ENCODE measurements at regions not wholly inside any gene's neighbourhood (a gene's known extent, or its start where the extent isn't known, plus 50 kb on each side); places are given as distances from the start of the nearest gene placed in this dataset.
"Not testable (repeated sequence)": the region's sequence is repeated elsewhere in the genome, so short reads cannot be mapped to it uniquely, and the experiment has no call there.

- DNase-seq (ENCODE audit: low read depth in 2 of 2, low spot score in 1 of 2) = no peak
Measured at GRCh38 chr1:29630756-29631155, 394.4 kb downstream of the PTPRU start.

- no peak for DNase-seq (ENCODE audit: low read depth in 2 of 2, low spot score in 1 of 2)
Measured at GRCh38 chr1:29629814-29630516, 393.6 kb downstream of the PTPRU start.

DNA sequence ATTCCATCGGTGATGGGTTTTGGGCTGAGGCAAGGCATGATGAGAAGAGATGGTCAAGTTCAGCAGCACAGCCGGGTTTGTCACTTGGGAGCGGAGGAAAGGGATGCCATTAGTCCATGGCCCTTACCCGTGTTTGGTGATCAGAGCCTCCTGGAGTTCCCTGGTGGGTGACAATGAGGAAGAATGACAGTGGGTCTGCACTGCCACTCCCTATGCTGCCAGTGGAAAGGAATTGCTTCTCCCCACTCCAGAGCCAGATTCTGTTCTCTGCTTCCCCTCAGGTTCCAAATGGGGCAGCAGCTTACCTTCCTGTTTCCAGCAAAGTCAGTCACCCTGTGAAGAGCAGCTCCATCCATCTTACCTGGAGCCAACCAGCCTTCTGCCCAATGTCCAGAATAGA, 393.1 kb downstream of the PTPRU start:
- DNase-seq (ENCODE audit: low read depth in 2 of 2, low spot score in 1 of 2) = no peak

GRCh38 chr1:29628190-29628589, 391.9 kb downstream of the PTPRU start:
- no peak for DNase-seq (ENCODE audit: low read depth in 2 of 2, low spot score in 1 of 2)

DNA sequence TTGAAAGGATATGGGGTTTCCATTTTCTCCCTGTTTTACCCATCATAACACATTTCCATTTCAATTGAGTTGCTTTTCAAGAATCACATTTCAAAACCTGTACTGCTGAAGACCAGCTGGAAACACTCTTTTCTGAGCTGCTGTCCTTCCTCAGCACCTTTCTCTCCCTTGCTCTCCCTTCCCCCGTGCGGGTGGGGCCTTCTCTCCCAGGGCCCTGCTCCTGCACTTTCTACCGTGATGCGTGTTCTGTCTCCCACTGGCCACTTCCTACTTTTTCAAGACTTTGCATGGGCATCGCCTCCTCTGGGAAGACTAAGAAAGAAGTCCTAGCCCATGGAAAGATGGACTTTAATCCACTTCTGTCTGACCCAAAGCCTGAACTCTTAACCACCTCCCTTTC, 390.4 kb downstream of the PTPRU start:
- no peak for DNase-seq (ENCODE audit: low read depth in 2 of 2, low spot score in 1 of 2)

DNA sequence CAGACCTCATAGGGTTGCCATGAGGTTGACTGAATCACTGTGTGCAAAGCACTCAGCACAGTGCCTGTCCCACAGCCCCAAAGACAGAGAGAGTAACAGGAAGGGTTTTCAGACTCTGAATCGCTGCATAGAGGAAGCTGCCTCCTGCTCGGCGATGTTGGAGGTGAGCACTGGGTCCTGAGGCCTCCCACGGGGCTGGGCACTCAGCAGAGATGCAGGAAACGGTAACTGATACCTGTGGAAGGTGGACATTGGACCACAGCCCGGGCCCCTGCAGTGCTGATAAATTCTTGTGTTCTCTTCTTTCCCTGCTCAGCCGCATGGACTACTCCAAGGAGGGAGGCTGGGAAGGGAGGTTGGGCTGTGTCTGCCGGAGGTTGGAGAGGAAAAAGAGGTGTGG, 389.7 kb downstream of the PTPRU start:
- DNase-seq (ENCODE audit: low read depth in 2 of 2, low spot score in 1 of 2) = no peak

DNA sequence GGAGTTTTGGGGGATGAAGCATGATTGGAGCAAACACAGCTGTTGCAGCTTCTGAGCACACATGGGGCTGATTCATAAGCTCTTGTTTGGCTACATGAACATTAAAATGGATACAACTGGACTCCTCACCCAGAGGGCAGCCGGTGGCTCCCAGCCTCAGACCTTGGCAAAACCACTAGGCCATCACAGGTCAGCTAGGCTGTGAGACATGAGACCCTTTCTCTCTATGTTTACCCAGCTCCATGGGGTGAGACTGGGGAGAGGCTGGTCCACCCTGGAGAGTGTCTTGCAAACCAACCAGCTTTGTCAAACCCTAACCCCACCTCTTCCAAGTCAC, 388.7 kb downstream of the PTPRU start:
- no peak for DNase-seq (ENCODE audit: low read depth in 2 of 2, low spot score in 1 of 2)

- DNase-seq (ENCODE audit: low read depth in 2 of 2, low spot score in 1 of 2) = no peak
Measured at GRCh38 chr1:29624320-29625083, 388.2 kb downstream of the PTPRU start.

- DNase-seq (ENCODE audit: low read depth in 2 of 2, low spot score in 1 of 2) = no peak
Measured at GRCh38 chr1:29623501-29623900, 387.2 kb downstream of the PTPRU start.

GRCh38 chr1:29621826-29622435, 385.6 kb downstream of the PTPRU start:
- DNase-seq (ENCODE audit: low read depth in 2 of 2, low spot score in 1 of 2) = no peak

GRCh38 chr1:29620631-29621030, 384.3 kb downstream of the PTPRU start:
- DNase-seq (ENCODE audit: low read depth in 2 of 2, low spot score in 1 of 2) = no peak

DNA sequence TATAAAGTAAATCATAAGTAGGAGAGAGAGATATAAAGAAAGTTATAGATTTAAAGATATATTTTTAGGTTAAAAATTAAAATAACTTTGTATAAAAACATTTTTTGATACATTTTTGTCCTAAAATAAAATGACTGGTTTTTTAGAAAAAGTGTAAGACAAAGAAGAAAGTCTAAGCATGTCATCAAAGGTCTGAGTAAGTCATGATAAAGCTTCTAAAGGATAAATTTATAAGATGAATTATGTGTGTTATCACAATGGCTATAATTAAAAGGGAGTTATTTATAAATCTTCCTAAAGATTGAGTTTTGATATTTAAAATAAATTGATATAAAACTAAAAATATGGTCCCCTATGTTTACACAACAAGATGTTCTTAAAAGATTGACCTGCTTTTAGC, 370.9 kb downstream of the PTPRU start:
- DNase-seq (ENCODE audit: low read depth in 2 of 2, low spot score in 1 of 2) = no peak

GRCh38 chr1:29604796-29605195, 368.5 kb downstream of the PTPRU start:
- DNase-seq (ENCODE audit: low read depth in 2 of 2, low spot score in 1 of 2) = not testable (repeated sequence)

- no peak for DNase-seq (ENCODE audit: low read depth in 2 of 2, low spot score in 1 of 2)
Measured at GRCh38 chr1:29603622-29604021, 367.3 kb downstream of the PTPRU start.

GRCh38 chr1:29602203-29602602, 365.9 kb downstream of the PTPRU start:
- no peak for DNase-seq (ENCODE audit: low read depth in 2 of 2, low spot score in 1 of 2)

- no peak for DNase-seq (ENCODE audit: low read depth in 2 of 2, low spot score in 1 of 2)
Measured at GRCh38 chr1:29601021-29601420, 364.7 kb downstream of the PTPRU start.

DNA sequence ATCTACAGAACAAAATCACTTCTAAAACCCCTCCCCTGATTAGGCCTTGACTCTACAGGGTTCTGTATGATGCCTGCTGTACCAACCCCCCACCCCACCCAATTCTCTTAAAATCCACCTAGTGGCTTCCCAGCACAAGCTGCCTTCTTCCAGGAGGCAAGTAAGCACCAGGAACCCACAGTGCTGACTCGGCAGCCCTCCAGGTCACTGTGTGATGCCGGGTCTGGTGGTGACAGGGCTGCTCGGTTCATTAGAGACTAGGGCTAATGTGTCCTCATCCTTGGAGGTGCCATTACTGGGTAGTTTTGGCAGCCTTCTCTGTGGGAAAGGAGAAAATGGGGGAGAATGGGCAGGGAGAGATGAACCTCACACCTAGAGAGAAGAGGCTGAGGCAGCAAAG, 363.5 kb downstream of the PTPRU start:
- no peak for DNase-seq (ENCODE audit: low read depth in 2 of 2, low spot score in 1 of 2)

DNA sequence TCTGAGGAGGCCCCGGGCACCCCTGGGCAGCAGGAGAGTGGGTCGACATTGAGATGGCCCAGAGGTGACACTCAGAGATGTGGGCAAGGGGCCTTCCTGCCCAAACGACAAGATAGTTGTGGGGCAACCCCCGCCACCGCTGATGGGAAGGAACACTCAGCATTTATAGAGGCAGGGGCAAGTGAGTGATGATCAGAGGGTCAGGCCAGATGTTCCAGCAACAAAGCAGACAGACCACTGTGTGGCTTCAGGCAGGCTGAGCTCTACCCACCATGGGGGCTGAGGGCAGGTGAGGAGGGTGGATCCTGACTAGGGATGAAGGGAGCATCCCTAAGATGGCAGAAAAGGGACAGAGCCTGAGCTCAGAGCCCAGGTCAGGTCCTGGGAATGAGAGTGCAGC, 362.7 kb downstream of the PTPRU start:
- no peak for DNase-seq (ENCODE audit: low read depth in 2 of 2, low spot score in 1 of 2)

GRCh38 chr1:29597861-29598260, 361.5 kb downstream of the PTPRU start:
- no peak for DNase-seq (ENCODE audit: low read depth in 2 of 2, low spot score in 1 of 2)

DNA sequence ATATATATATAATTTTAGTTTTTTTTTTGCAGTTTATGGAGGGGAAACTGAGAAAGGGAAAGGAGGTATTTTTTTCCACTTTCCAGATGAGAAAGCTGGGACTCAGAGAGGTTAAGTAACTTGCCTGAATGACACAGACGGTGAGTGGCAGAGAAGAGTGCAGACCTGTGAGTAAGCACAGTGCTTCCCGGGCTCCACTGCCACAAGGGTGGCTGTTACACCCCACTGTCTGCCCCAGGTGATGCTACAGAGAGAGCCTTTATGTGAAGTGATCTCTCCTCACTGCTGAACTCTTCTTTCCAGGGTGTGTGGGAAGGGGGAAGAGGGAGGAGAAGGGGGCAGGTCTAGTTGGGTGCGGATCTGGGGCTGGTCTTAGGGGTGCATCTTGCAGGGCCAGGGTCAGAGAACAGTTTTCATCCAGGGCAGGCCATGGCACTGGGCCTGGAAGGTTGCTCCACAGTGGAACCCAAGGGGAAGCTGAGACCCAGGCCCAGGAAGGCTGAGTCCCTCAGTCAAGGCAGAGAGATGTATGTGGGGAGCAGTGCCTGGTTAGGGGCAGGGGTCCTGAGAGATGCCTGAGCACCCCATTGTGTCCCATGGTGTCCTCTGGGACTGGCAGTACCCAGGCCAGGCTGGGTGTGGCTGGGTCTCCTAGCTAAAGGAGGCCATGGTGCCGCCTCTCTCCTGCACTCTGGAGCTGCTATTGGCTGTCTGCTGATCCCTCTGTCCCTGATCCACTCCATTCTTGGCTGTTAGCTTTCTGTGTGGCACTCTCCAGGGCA, 357.5 kb downstream of the PTPRU start:
- no peak for DNase-seq (ENCODE audit: low read depth in 2 of 2, low spot score in 1 of 2)

DNA sequence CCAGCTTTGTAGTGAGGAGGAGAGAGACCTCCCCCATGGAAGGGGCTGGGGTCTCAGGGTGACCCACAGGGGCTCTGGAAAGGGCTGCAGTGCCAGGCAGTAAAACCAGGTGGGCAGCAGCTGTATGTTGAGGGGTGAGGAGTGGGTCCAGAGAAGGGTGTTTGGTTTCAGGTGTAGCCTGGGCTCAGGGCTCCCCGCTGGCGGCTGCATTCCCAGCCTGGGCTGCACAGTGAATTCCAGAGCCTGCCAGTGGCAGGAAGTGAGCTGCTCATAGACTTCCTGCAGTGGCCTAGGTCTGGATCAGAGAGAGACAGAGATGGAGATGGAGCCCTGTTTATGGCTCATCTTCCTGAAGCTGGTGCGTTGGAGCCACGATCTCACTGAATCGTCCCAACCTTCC, 356.4 kb downstream of the PTPRU start:
- no peak for DNase-seq (ENCODE audit: low read depth in 2 of 2, low spot score in 1 of 2)

DNA sequence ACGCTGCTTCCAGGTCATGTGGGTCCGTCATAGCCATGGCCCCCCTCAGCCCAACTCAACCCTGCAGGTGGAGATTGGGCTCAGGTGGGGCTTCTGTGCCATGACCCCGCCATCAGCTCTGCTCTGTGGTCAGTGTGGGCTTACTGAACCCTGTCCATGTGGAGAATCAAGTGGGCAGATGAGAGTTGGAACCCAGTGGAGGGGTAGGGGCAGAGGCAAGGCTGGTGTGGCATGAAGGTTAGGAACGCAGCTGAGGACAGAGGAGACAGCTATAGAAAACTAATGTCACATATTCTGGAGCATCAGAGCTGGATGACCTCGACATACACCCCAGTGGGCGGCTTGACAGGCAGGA, 355.9 kb downstream of the PTPRU start:
- DNase-seq (ENCODE audit: low read depth in 2 of 2, low spot score in 1 of 2) = no peak

Measured in stimulated activated CD8-positive, alpha-beta memory T cell treated with anti-CD3 and anti-CD28 coated beads, Interleukin-4, amount 100 ng/mL, for 1 hour (primary cell).